A549 (cell line): ENCODE measurements at regions not wholly inside any gene's neighbourhood (a gene's known extent, or its start where the extent isn't known, plus 50 kb on each side); places are given as distances from the start of the nearest gene placed in this dataset.

Experiments
- ATAC-seq, 2 experiments: fragments of 200-7000 bp in 1 of 2; fragments of >200 bp in 1 of 2; cut with Nextera tagmentation in 1 of 2; cut with Tn5 transposase in 1 of 2; 3 replicates each; pipeline versions ENCODE4 v1.8.0 to v1.9.1; 2018 to 2020; ENCODE audit warnings: mild to moderate bottlenecking in 1 of 2, moderate library complexity in 1 of 2
- CTCF ChIA-PET: fragments of 300-600 bp; sonication (Branson Sonifier 250); formaldehyde crosslinking; extraction: SDS; loops from one replicate; lab custom pipeline; 2021; ENCODE audit warnings: antibody characterized with exemption, inconsistent platforms; lab: Yijun Ruan, JAX
- POLR2A ChIA-PET: fragments of 350-600 bp; formaldehyde crosslinking; extraction: SDS; loops from one replicate; lab custom pipeline; 2021; ENCODE audit warnings: antibody characterized with exemption, inconsistent platforms; lab: Yijun Ruan, JAX
- DNase-seq, 2 experiments: peaks; one replicate each; pipeline versions ENCODE4 v3.0.0 to v3.0.0-alpha.2; 2011 to 2016; ENCODE audit warnings: low read depth in 1 of 2, low spot score in 1 of 2
- FAIRE-seq: peaks from 2 replicates; lab custom pipeline; 2011; peaks lifted over from hg19 to GRCh38; lab: Jason Lieb, UNC
- H3K27ac ChIP-seq, 2 experiments: fragments of >200 bp; sonication (Bioruptor Twin); formaldehyde crosslinking; 3 replicates each; pipeline ENCODE4 v1.5.1; 2016 to 2017
- H3K4me1 ChIP-seq: fragments of >200 bp; sonication (Bioruptor Twin); formaldehyde crosslinking; 3 replicates; pipeline ENCODE4 v1.6.1; 2016
- H3K4me2 ChIP-seq: fragments of >200 bp; sonication (Bioruptor Twin); formaldehyde crosslinking; 3 replicates; pipeline ENCODE4 v1.6.1; 2016
- H3K4me3 ChIP-seq: fragments of >200 bp; sonication (Bioruptor Twin); formaldehyde crosslinking; 3 replicates; pipeline ENCODE4 v1.5.1; 2016
- H3K9me3 ChIP-seq: fragments of >200 bp; sonication (Bioruptor Twin); formaldehyde crosslinking; 3 replicates; pipeline ENCODE4 v1.6.1; 2016
- ATOH8 ChIP-seq: fragments of 250-450 bp; sonication (Bioruptor Pico); IDR thresholded peaks from 2 replicates; pipeline ENCODE4 v1.5.0; 2020; ENCODE audit warnings: low read depth, mild to moderate bottlenecking, moderate library complexity
- BHLHE40 ChIP-seq: IDR thresholded peaks from 2 replicates; pipeline ENCODE4 v1.6.1; 2012; ENCODE audit warnings: low read depth, low read length, inconsistent platforms
- CBX2 ChIP-seq: fragments of 200-600 bp; sonication (generic); IDR thresholded peaks from 2 replicates; pipeline ENCODE4 v1.6.1; 2016; ENCODE audit warnings: low read depth, mild to moderate bottlenecking, borderline replicate concordance
- EHMT2 ChIP-seq: fragments of 200-600 bp; sonication (generic); IDR thresholded peaks from 2 replicates; pipeline ENCODE4 v1.6.1; 2016; ENCODE audit warnings: antibody characterized with exemption, low read depth, mild to moderate bottlenecking, moderate library complexity
- ESRRA ChIP-seq: fragments of 150-350 bp; IDR thresholded peaks from 2 replicates; pipeline ENCODE4 v1.6.1; 2014; ENCODE audit warnings: mild to moderate bottlenecking, low read length, borderline replicate concordance
- GATA3 ChIP-seq: IDR thresholded peaks from 2 replicates; pipeline ENCODE4 v1.6.1; 2012; ENCODE audit warnings: borderline replicate concordance
- HMGXB4 ChIP-seq: fragments of 250-450 bp; sonication (Bioruptor Pico); IDR thresholded peaks from 2 replicates; pipeline ENCODE4 v1.5.0; 2021; ENCODE audit warnings: mild to moderate bottlenecking, moderate library complexity, borderline replicate concordance
- HOXB13 ChIP-seq: fragments of 250-450 bp; sonication (Bioruptor Pico); IDR thresholded peaks from 2 replicates; pipeline ENCODE4 v1.5.0; 2020; ENCODE audit warnings: low read depth, mild to moderate bottlenecking, moderate library complexity
- HOXB5 ChIP-seq: fragments of 250-450 bp; sonication (Bioruptor Pico); IDR thresholded peaks from 2 replicates; pipeline ENCODE4 v1.5.0; 2020; ENCODE audit warnings: mild to moderate bottlenecking, moderate library complexity
- JUN ChIP-seq, 2 experiments: fragments of >200 bp; sonication (Bioruptor Twin); formaldehyde crosslinking; IDR thresholded peaks; 2 replicates in 1 of 2; 3 replicates in 1 of 2; pipeline ENCODE4 v1.6.1; 2016 to 2017
- KDM5A ChIP-seq: fragments of 200-600 bp; sonication (generic); IDR thresholded peaks from 2 replicates; pipeline ENCODE4 v1.6.1; 2016; ENCODE audit warnings: antibody characterized with exemption, mild to moderate bottlenecking
- MAFK ChIP-seq: fragments of 450-650 bp; IDR thresholded peaks from 2 replicates; pipeline ENCODE4 v1.6.1; 2014; ENCODE audit not compliant: partially characterized antibody
- MAZ ChIP-seq: fragments of 150-350 bp; IDR thresholded peaks from 2 replicates; pipeline ENCODE4 v1.6.1; 2014; ENCODE audit warnings: antibody characterized with exemption, low read depth, low read length, borderline replicate concordance
- MYC ChIP-seq: IDR thresholded peaks from 2 replicates; pipeline ENCODE4 v1.6.1; 2012; ENCODE audit warnings: mild to moderate bottlenecking, inconsistent platforms, low read length, improper control_type of control experiment, borderline replicate concordance
- NFE2L2 ChIP-seq: fragments of 150-350 bp; conservative IDR thresholded peaks from 2 replicates; pipeline ENCODE4 v1.6.1; 2014; ENCODE audit warnings: low read length
- POLR2A ChIP-seq: IDR thresholded peaks from 2 replicates; pipeline ENCODE4 v1.6.1; 2012; ENCODE audit warnings: mild to moderate bottlenecking, low read length
- POLR2AphosphoS2 ChIP-seq: conservative IDR thresholded peaks from 2 replicates; pipeline ENCODE4 v1.6.1; 2012; ENCODE audit warnings: low read length, improper control_type of control experiment, inconsistent platforms
- RAD21 ChIP-seq, 2 experiments: fragments of >200 bp in 1 of 2; sonication (Bioruptor Twin) in 1 of 2; formaldehyde crosslinking in 1 of 2; IDR thresholded peaks in 1 of 2; conservative IDR thresholded peaks in 1 of 2; 2 replicates in 1 of 2; 3 replicates in 1 of 2; pipeline ENCODE4 v1.6.1; 2012 to 2018; ENCODE audit warnings: inconsistent platforms in 1 of 2
- RCOR1 ChIP-seq: fragments of 150-350 bp; IDR thresholded peaks from 2 replicates; pipeline ENCODE4 v1.6.1; 2014; ENCODE audit warnings: antibody characterized with exemption, low read length, low read depth
- SMC3 ChIP-seq: fragments of >200 bp; sonication (Bioruptor Twin); formaldehyde crosslinking; IDR thresholded peaks from 3 replicates; pipeline ENCODE4 v1.6.1; 2018; ENCODE audit warnings: inconsistent platforms
- SREBF2 ChIP-seq: fragments of 450-650 bp; IDR thresholded peaks from 2 replicates; pipeline ENCODE4 v1.6.1; 2014; ENCODE audit warnings: mild to moderate bottlenecking, moderate library complexity
- ZC3H11A ChIP-seq: fragments of 450-650 bp; IDR thresholded peaks from 2 replicates; pipeline ENCODE4 v1.6.1; 2014; ENCODE audit warnings: antibody characterized with exemption, mild to moderate bottlenecking
- ZNF302 ChIP-seq: fragments of 250-450 bp; sonication (Bioruptor Pico); IDR thresholded peaks from 2 replicates; pipeline ENCODE4 v1.9.0; 2021; ENCODE audit warnings: inconsistent platforms, mild to moderate bottlenecking, moderate library complexity
- WGBS: methylation state at CpG from one replicate; pipeline ENCODE4 v1.1.6; 2017; ENCODE audit errors: missing lambda C conversion rate; 5-methylcytosine and 5-hydroxymethylcytosine counted together
- TF ChIP-seq, protein P1 (sequence below): IDR thresholded peaks from 2 replicates; pipeline ENCODE4 v1.6.1; 2012; ENCODE audit warnings: low read depth, borderline replicate concordance
- TF ChIP-seq, protein P2 (sequence below): fragments of >200 bp; sonication (Bioruptor Twin); formaldehyde crosslinking; IDR thresholded peaks from 2 replicates; pipeline ENCODE4 v1.6.1; 2016
- TF ChIP-seq, protein P3 (sequence below): fragments of 150-350 bp; IDR thresholded peaks from 2 replicates; pipeline ENCODE4 v1.6.1; 2014; ENCODE audit warnings: low read depth, mild to moderate bottlenecking, low read length
- TF ChIP-seq, protein P4 (sequence below): fragments of >200 bp; sonication (Bioruptor Twin); formaldehyde crosslinking; IDR thresholded peaks from 3 replicates; pipeline ENCODE4 v1.5.1; 2016

DNA sequence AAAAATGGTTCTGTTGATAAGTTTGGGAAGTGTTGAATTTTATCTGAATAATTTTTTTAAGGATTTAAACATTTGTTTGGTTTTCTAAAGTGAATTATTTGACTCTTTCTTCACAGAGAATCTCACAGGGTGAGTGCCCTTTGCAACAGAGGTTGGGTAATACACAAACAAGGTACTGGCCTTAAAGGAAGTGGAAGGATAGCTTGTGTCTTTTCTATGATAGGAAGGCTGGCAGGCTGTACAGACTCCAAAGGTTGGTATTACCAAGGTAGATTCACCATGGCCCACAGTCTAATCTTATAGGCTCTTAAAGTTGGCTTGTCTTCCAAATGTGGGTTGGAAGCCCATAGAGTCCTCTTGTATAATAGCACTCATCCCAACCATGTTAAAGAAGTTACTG is 311.5 kb downstream of the SV2B start (continued):
- TF ChIP-seq ATOH8 (CRISPR knock-in tag) = no peak
- no peak for TF ChIP-seq POLR2A
- TF ChIP-seq, protein P1, sequence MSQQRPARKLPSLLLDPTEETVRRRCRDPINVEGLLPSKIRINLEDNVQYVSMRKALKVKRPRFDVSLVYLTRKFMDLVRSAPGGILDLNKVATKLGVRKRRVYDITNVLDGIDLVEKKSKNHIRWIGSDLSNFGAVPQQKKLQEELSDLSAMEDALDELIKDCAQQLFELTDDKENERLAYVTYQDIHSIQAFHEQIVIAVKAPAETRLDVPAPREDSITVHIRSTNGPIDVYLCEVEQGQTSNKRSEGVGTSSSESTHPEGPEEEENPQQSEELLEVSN = no peak
- no peak for TF ChIP-seq MAZ
- no peak for TF ChIP-seq HMGXB4 (CRISPR knock-in tag)

DNA sequence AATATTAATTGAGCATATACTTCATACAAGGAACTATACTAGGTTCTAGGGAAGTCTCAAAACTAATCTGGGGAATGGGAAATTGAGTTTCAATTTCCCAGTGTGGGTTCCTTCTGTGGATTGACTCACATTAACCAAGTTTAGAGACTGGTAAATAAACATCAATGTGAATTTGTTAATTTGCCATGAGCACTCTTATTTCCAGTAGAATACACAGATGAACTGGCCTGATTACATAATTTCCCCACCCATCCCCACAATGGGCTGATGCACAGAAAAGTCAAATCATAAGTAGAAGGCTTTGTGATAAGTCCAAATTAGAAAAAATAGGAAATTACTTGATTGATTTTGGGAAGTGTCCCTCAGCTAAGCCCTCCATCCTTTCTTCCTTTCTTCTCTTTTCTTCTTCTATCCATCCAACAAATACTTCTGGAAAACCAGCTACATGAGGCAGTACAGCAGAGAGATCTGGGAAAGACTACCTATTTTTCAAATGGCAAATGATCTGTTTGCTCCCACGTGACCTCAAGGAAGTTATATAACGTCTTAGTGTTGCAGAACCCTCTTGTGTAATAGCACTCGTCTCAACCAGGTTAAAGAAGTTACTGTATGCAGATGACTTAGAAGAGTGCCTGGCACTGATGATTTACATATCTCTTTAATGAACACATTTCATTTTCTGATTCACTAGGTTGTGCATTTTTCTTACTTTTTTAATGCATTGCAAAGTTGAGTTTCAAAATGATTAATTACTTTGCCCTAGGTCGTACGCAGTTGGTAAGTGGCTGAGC is 312.3 kb downstream of the SV2B start:
- Histone ChIP-seq H3K4me1 (no peaks in the 10 kb centered on the region), H3K9me3 (no peaks in the 10 kb centered on the region), H3K27ac (no peak overlapping the region), H3K4me2 (no peak overlapping the region), H3K4me3 (no peak overlapping the region)
- ChIA-PET CTCF (no interaction called here), POLR2A (no interaction called here)
- FAIRE-seq = peak; percentile 28
- no peak for ATAC-seq
- DNase-seq = no peak
- WGBS = 21% methylated on average over 5 of the region's 5 CpGs
- no peak for TF ChIP-seq EHMT2
- TF ChIP-seq RCOR1 = no peak
- TF ChIP-seq RAD21 (conservative IDR thresholded peaks at IDR 0.05 in 1 of 2, IDR thresholded peaks at IDR 0.05 in 1 of 2) = no peak
- TF ChIP-seq ZC3H11A = no peak
- TF ChIP-seq KDM5A = no peak
- no peak for TF ChIP-seq HMGXB4 (CRISPR knock-in tag)
- no peak for TF ChIP-seq HOXB5 (CRISPR knock-in tag)
- no peak for TF ChIP-seq JUN (IDR thresholded peaks at IDR 0.05)
- TF ChIP-seq POLR2AphosphoS2 = no peak
- TF ChIP-seq CBX2 = no peak
- no peak for TF ChIP-seq MAFK
- TF ChIP-seq ESRRA = no peak
- no peak for TF ChIP-seq SMC3
- no peak for TF ChIP-seq MYC
- TF ChIP-seq GATA3 = no peak

DNA sequence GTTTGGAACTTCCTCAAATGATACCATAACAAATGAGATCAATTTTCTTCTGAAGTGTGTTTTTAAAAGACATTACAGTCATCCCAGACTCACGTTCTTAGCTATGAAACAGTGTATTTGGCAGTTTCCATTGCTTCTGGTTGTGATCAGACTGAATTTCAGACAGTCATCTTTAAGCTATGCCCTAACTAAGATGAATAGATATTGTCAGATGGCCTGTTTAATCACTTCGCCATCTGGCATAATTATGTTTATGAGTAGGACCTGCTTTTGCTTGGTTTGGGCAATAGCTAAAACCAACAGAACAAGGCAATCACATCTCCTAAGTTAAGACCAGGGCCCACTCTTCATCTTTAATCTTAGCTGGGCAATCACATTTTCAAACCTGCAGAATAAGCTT is 313.1 kb downstream of the SV2B start:
- H3K4me2 ChIP-seq = no peak overlapping the region
- no peak overlapping the region for H3K27ac ChIP-seq
- WGBS = 24% methylated on average over 2 of the region's 2 CpGs
- DNase-seq (no peak), FAIRE-seq (peak; percentile 36), ATAC-seq (no peak)
- H3K4me3 ChIP-seq = no peak overlapping the region
- no peaks in the 10 kb centered on the region for H3K9me3 ChIP-seq
- POLR2A ChIA-PET = no interaction called here
- CTCF ChIA-PET = interaction anchor here (0.7 kb wide), 1 partner anchor 664 kb away, joined by 3 read pairs; no protein-coding TSS in a partner anchor
- no peaks in the 10 kb centered on the region for H3K4me1 ChIP-seq
- TF ChIP-seq BHLHE40 (no peak), SREBF2 (no peak), NFE2L2 (no peak), ZNF302 (CRISPR knock-in tag) (no peak), MAZ (no peak), HOXB13 (CRISPR knock-in tag) (no peak), MAFK (no peak)
- TF ChIP-seq, protein P2, sequence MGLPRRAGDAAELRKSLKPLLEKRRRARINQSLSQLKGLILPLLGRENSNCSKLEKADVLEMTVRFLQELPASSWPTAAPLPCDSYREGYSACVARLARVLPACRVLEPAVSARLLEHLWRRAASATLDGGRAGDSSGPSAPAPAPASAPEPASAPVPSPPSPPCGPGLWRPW = no peak
- TF ChIP-seq, protein P3, sequence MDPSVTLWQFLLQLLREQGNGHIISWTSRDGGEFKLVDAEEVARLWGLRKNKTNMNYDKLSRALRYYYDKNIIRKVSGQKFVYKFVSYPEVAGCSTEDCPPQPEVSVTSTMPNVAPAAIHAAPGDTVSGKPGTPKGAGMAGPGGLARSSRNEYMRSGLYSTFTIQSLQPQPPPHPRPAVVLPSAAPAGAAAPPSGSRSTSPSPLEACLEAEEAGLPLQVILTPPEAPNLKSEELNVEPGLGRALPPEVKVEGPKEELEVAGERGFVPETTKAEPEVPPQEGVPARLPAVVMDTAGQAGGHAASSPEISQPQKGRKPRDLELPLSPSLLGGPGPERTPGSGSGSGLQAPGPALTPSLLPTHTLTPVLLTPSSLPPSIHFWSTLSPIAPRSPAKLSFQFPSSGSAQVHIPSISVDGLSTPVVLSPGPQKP = no peak
- TF ChIP-seq, protein P4, sequence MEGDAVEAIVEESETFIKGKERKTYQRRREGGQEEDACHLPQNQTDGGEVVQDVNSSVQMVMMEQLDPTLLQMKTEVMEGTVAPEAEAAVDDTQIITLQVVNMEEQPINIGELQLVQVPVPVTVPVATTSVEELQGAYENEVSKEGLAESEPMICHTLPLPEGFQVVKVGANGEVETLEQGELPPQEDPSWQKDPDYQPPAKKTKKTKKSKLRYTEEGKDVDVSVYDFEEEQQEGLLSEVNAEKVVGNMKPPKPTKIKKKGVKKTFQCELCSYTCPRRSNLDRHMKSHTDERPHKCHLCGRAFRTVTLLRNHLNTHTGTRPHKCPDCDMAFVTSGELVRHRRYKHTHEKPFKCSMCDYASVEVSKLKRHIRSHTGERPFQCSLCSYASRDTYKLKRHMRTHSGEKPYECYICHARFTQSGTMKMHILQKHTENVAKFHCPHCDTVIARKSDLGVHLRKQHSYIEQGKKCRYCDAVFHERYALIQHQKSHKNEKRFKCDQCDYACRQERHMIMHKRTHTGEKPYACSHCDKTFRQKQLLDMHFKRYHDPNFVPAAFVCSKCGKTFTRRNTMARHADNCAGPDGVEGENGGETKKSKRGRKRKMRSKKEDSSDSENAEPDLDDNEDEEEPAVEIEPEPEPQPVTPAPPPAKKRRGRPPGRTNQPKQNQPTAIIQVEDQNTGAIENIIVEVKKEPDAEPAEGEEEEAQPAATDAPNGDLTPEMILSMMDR = no peak
